ENCODE measurements at regions not wholly inside any gene's neighbourhood (a gene's known extent, or its start where the extent isn't known, plus 50 kb on each side); places are given as distances from the start of the nearest gene placed in this dataset.

DNA sequence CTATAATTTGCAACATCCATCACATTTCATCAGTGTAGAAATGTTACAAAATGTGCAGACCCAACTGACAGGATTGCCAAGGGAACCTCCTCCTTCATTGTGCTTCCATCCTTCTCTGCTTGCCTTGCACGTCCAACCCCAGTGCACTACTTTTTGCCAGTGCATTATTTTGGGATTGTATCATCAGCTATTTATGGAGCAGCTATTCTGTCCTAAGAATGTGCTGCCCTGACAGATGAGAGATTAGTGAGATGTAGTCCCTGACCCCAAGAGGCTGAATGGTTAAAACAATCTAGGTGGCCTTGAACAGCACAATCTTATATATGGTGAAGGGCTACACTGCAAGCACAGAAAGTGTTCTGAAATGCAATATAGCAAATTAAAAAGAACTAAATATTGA lies 935.8 kb downstream of the IGSF11 start:
- WGBS, 2 donors, result 36 to 45% methylated on average over 1 of the region's 1 CpG
- no peak overlapping the region for H3K9ac ChIP-seq (ENCODE audit: insufficient read depth in 1 of 2, low read length in 2 of 2)
- DNase-seq (no peak), ATAC-seq (ENCODE audit: insufficient read depth, low FRiP score) (no peak)
- H3K27me3 ChIP-seq (ENCODE audit: control insufficient read depth in 3 of 3, insufficient read depth in 3 of 3, low read length in 2 of 3), result no peaks in the 10 kb centered on the region
- H3K9me3 ChIP-seq (ENCODE audit: control insufficient read depth in 4 of 4, insufficient read depth in 3 of 4, low read length in 3 of 4), result peaks cover 0 to 3% (median 0%) of the 10 kb centered on the region in 4 donors
- H3K4me1 ChIP-seq (ENCODE audit: control insufficient read depth in 5 of 5, insufficient read depth in 5 of 5, low read length in 5 of 5), result no peaks in the 10 kb centered on the region
- H3K36me3 ChIP-seq (ENCODE audit: control insufficient read depth in 4 of 4, insufficient read depth in 4 of 4, low read length in 4 of 4), result no peaks in the 10 kb centered on the region
- no peak overlapping the region for H3K4me3 ChIP-seq
- TF ChIP-seq, protein P1, sequence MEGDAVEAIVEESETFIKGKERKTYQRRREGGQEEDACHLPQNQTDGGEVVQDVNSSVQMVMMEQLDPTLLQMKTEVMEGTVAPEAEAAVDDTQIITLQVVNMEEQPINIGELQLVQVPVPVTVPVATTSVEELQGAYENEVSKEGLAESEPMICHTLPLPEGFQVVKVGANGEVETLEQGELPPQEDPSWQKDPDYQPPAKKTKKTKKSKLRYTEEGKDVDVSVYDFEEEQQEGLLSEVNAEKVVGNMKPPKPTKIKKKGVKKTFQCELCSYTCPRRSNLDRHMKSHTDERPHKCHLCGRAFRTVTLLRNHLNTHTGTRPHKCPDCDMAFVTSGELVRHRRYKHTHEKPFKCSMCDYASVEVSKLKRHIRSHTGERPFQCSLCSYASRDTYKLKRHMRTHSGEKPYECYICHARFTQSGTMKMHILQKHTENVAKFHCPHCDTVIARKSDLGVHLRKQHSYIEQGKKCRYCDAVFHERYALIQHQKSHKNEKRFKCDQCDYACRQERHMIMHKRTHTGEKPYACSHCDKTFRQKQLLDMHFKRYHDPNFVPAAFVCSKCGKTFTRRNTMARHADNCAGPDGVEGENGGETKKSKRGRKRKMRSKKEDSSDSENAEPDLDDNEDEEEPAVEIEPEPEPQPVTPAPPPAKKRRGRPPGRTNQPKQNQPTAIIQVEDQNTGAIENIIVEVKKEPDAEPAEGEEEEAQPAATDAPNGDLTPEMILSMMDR (IDR thresholded peaks at IDR 0.05; ENCODE audit: control extremely low read depth, extremely low read depth), result no peak
- H3K27ac ChIP-seq (ENCODE audit: low read depth in 1 of 2, low read length in 1 of 2), result no peak overlapping the region

DNA sequence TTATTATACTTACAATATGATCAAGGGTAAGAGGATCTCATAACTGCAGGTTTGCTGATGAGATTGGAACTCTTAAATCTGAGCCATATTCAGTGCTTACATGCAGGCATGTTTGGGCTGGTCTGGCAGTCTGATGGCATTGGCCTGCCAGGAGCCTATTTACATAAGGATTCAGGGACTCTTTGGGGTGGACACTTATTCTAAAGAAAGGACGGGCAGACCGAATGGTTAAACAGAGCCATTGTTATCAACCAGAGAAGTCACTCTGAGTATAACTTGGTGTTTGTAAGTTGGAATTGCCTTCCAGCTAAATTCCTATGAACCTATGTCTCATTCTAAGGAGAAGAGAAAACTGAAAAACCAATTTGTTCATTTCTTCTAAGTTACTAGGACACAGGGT lies 932.8 kb downstream of the IGSF11 start:
- Histone ChIP-seq H3K27ac (ENCODE audit: low read depth in 1 of 2, low read length in 1 of 2) (no peak overlapping the region), H3K4me3 (no peak overlapping the region), H3K9ac (ENCODE audit: insufficient read depth in 1 of 2, low read length in 2 of 2) (no peak overlapping the region), H3K4me1 (ENCODE audit: control insufficient read depth in 5 of 5, insufficient read depth in 5 of 5, low read length in 5 of 5) (no peaks in the 10 kb centered on the region), H3K36me3 (ENCODE audit: control insufficient read depth in 4 of 4, insufficient read depth in 4 of 4, low read length in 4 of 4) (no peaks in the 10 kb centered on the region), H3K9me3 (ENCODE audit: control insufficient read depth in 4 of 4, insufficient read depth in 3 of 4, low read length in 3 of 4) (no peaks in the 10 kb centered on the region), H3K27me3 (ENCODE audit: control insufficient read depth in 3 of 3, insufficient read depth in 3 of 3, low read length in 2 of 3) (no peaks in the 10 kb centered on the region)
- ATAC-seq (ENCODE audit: insufficient read depth, low FRiP score) (no peak), DNase-seq (no peak)
- WGBS, 2 donors, result 81 to 89% methylated on average over 2 of the region's 2 CpGs
- TF ChIP-seq, protein P1 (IDR thresholded peaks at IDR 0.05; ENCODE audit: control extremely low read depth, extremely low read depth), result no peak

DNA sequence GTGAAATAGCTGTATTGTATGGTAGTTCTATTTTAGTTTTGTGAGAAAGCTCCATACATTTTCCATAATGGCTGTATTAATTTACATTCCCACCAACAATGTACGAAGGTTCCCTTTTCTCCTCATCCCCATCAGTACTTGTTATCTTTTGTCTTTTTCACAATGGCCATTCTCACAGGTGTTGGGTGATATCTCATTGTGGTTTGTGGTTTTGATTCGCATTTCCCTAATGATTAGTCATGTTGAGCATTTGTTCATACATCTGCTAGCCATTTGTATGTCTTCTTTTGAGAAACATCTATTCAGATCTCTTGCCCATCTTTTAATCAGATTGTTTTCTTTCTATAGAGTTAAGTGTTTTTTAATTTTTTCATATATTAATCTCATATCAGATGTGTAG lies 931.9 kb downstream of the IGSF11 start:
- Histone ChIP-seq H3K9ac (ENCODE audit: insufficient read depth in 1 of 2, low read length in 2 of 2) (no peak overlapping the region), H3K4me1 (ENCODE audit: control insufficient read depth in 5 of 5, insufficient read depth in 5 of 5, low read length in 5 of 5) (no peaks in the 10 kb centered on the region), H3K9me3 (ENCODE audit: control insufficient read depth in 4 of 4, insufficient read depth in 3 of 4, low read length in 3 of 4) (no peaks in the 10 kb centered on the region), H3K27ac (ENCODE audit: low read depth in 1 of 2, low read length in 1 of 2) (no peak overlapping the region), H3K36me3 (ENCODE audit: control insufficient read depth in 4 of 4, insufficient read depth in 4 of 4, low read length in 4 of 4) (no peaks in the 10 kb centered on the region), H3K27me3 (ENCODE audit: control insufficient read depth in 3 of 3, insufficient read depth in 3 of 3, low read length in 2 of 3) (no peaks in the 10 kb centered on the region), H3K4me3 (no peak overlapping the region)
- no peak for ATAC-seq (ENCODE audit: insufficient read depth, low FRiP score)
- no peak for DNase-seq
- WGBS, 2 donors, result 68 to 76% methylated on average over 2 of the region's 2 CpGs
- TF ChIP-seq, protein P1 (IDR thresholded peaks at IDR 0.05; ENCODE audit: control extremely low read depth, extremely low read depth), result no peak

DNA sequence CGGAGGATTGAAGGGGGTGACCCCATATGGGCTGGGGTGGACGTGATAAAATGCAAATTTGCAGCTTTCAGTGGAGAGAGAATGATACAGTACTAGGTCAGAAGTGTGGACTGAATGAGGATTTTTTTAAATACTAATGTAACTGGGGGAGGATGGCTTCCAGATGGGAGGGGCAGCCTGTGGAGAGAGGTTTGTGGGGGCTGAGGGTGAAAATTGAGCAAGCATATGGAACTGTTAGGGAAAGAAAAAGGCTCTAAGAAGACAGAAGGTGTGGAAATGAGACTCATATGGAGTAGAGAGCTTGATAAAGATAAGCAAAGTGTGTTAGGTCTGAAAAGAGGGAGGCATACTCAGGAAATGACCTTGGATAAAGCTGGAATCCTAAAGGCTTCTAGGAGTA lies 926.4 kb downstream of the IGSF11 start:
- ATAC-seq (ENCODE audit: insufficient read depth, low FRiP score), result no peak
- H3K27me3 ChIP-seq (ENCODE audit: control insufficient read depth in 3 of 3, insufficient read depth in 3 of 3, low read length in 2 of 3), result no peaks in the 10 kb centered on the region
- no peak overlapping the region for H3K4me3 ChIP-seq
- WGBS, 2 donors, result 66 to 77% methylated on average over 2 of the region's 2 CpGs
- DNase-seq, result no peak
- H3K27ac ChIP-seq (ENCODE audit: low read depth in 1 of 2, low read length in 1 of 2), result no peak overlapping the region
- TF ChIP-seq, protein P1 (IDR thresholded peaks at IDR 0.05; ENCODE audit: control extremely low read depth, extremely low read depth), result no peak
- peaks cover 0 to 2% (median 0%) of the 10 kb centered on the region in 4 donors for H3K9me3 ChIP-seq (ENCODE audit: control insufficient read depth in 4 of 4, insufficient read depth in 3 of 4, low read length in 3 of 4)
- no peaks in the 10 kb centered on the region for H3K36me3 ChIP-seq (ENCODE audit: control insufficient read depth in 4 of 4, insufficient read depth in 4 of 4, low read length in 4 of 4)
- H3K4me1 ChIP-seq (ENCODE audit: control insufficient read depth in 5 of 5, insufficient read depth in 5 of 5, low read length in 5 of 5), result no peaks in the 10 kb centered on the region
- no peak overlapping the region for H3K9ac ChIP-seq (ENCODE audit: insufficient read depth in 1 of 2, low read length in 2 of 2)
